ENCODE measurements at regions not wholly inside any gene's neighbourhood (a gene's known extent, or its start where the extent isn't known, plus 50 kb on each side); places are given as distances from the start of the nearest gene placed in this dataset.
"Not testable (repeated sequence)": the region's sequence is repeated elsewhere in the genome, so short reads cannot be mapped to it uniquely, and the experiment has no call there.

GRCh38 chr11:11735586-11735985, 106.2 kb upstream of the USP47 start:
- no peak overlapping the region for H3K4me3 ChIP-seq (ENCODE audit: low read length)
- H3K27ac ChIP-seq (ENCODE audit: low read length), result no peak overlapping the region
- H3K4me1 ChIP-seq (ENCODE audit: control insufficient read depth, low read depth, low read length), result peaks cover 17% of the 10 kb centered on the region
- no peaks in the 10 kb centered on the region for H3K36me3 ChIP-seq (ENCODE audit: control insufficient read depth, low read depth, low read length)
- H3K27me3 ChIP-seq (ENCODE audit: control insufficient read depth, insufficient read depth, low read length), result no peaks in the 10 kb centered on the region
- H3K9ac ChIP-seq (ENCODE audit: low read length), result no peak overlapping the region
- no peaks in the 10 kb centered on the region for H3K9me3 ChIP-seq (ENCODE audit: control insufficient read depth, low read depth, low read length)

DNA sequence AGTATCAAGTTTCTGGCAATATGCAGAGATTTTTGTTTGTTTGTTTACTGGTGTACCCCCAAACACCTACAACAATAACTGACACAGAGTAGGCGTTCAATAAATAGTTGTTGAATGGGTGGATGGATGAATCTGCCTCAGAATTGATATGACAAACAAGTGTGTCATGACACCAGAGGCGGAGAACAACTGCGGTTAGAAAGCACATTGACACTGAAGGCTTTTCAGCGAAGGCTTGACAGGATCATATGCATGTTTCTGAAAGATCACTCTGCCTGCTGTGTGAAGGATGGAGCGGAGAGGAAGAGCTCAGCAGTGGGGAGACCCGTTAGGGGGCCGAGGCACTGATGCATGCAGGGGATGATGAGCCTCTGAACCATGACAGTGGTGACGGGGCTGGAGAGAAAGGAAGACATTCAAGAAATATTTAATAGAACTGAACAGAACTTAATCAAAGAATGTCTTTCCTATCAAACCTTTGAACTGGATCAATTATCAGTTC, 108.5 kb upstream of the USP47 start:
- Histone ChIP-seq H3K27ac (ENCODE audit: low read length) (no peak overlapping the region), H3K4me1 (ENCODE audit: control insufficient read depth, low read depth, low read length) (peaks cover 17% of the 10 kb centered on the region), H3K36me3 (ENCODE audit: control insufficient read depth, low read depth, low read length) (no peaks in the 10 kb centered on the region), H3K9me3 (ENCODE audit: control insufficient read depth, low read depth, low read length) (no peaks in the 10 kb centered on the region), H3K4me3 (ENCODE audit: low read length) (no peak overlapping the region), H3K9ac (ENCODE audit: low read length) (no peak overlapping the region), H3K27me3 (ENCODE audit: control insufficient read depth, insufficient read depth, low read length) (no peaks in the 10 kb centered on the region)

GRCh38 chr11:11732116-11732515, 109.7 kb upstream of the USP47 start:
- no peak overlapping the region for H3K4me3 ChIP-seq (ENCODE audit: low read length)
- H3K9me3 ChIP-seq (ENCODE audit: control insufficient read depth, low read depth, low read length), result no peaks in the 10 kb centered on the region
- H3K27me3 ChIP-seq (ENCODE audit: control insufficient read depth, insufficient read depth, low read length), result no peaks in the 10 kb centered on the region
- H3K4me1 ChIP-seq (ENCODE audit: control insufficient read depth, low read depth, low read length), result peaks cover 17% of the 10 kb centered on the region
- no peak overlapping the region for H3K27ac ChIP-seq (ENCODE audit: low read length)
- no peaks in the 10 kb centered on the region for H3K36me3 ChIP-seq (ENCODE audit: control insufficient read depth, low read depth, low read length)
- no peak overlapping the region for H3K9ac ChIP-seq (ENCODE audit: low read length)

DNA sequence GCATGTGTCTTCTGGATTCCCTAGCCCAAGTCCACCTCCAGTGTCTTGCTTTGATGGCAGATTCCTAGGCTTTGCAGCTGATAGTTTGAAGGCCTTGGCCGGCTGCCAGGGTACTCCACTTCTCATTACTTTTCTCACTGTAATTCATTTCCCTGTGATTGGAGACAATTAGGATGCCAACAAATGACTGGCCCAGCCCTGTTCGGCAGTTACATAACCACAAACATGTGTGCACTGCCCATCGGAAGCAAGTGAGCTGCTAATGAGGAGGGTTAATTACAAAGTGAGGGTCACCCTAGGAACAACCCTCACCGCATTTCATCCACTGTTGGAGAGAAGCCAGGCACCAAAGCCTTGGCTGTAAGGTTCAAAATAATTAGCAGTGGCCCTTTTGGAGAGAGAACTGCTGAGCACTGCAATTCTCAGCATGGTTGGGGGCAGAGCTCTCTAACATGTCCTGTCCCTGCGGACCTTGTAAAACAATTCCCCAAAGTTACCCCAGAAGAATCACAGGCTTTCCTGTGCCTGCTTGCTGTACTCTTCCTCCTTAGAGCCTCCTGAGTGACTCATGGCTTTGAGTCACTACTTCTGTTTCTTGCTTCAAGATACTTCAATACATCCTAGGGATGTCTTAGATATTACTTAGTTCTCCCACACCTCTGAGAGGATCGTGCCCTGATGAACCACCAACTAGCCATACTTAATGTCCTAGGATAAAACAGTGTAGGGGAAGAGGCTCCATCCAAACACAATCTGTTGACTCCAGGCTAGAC, 109.7 kb upstream of the GALNT18 start:
- Histone ChIP-seq H3K4me1 (ENCODE audit: control insufficient read depth, low read depth, low read length) (peaks cover 17% of the 10 kb centered on the region), H3K9me3 (ENCODE audit: control insufficient read depth, low read depth, low read length) (no peaks in the 10 kb centered on the region), H3K27me3 (ENCODE audit: control insufficient read depth, insufficient read depth, low read length) (no peaks in the 10 kb centered on the region), H3K27ac (ENCODE audit: low read length) (no peak overlapping the region), H3K36me3 (ENCODE audit: control insufficient read depth, low read depth, low read length) (no peaks in the 10 kb centered on the region), H3K4me3 (ENCODE audit: low read length) (no peak overlapping the region), H3K9ac (ENCODE audit: low read length) (no peak overlapping the region)

GRCh38 chr11:11728386-11728785, 106.6 kb upstream of the GALNT18 start:
- Histone ChIP-seq H3K9me3 (ENCODE audit: control insufficient read depth, low read depth, low read length) (no peaks in the 10 kb centered on the region), H3K9ac (ENCODE audit: low read length) (no peak overlapping the region), H3K27me3 (ENCODE audit: control insufficient read depth, insufficient read depth, low read length) (no peaks in the 10 kb centered on the region), H3K4me3 (ENCODE audit: low read length) (no peak overlapping the region), H3K27ac (ENCODE audit: low read length) (no peak overlapping the region), H3K4me1 (ENCODE audit: control insufficient read depth, low read depth, low read length) (peaks cover under 1% of the 10 kb centered on the region), H3K36me3 (ENCODE audit: control insufficient read depth, low read depth, low read length) (no peaks in the 10 kb centered on the region)

DNA sequence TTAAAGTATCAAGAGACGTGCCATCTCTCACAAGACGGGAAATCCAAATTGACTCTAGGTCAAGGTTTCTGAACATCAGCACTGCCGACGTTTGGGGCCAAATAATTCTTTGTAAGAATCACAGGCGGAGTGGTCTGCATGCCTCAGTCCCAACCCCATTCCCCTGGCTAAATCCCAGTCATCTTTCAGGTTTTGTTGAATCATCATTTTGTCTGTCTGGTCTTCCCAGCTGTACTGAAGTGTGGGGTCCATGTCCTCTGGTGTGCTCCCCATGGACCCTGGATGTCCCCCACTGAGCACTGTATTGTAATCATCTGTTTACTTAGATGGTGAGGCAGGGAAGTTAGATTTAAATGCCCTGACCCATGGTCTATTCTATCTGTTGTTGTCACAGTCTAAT, 103.6 kb upstream of the GALNT18 start:
- no peaks in the 10 kb centered on the region for H3K4me1 ChIP-seq (ENCODE audit: control insufficient read depth, low read depth, low read length)
- no peak overlapping the region for H3K27ac ChIP-seq (ENCODE audit: low read length)
- H3K4me3 ChIP-seq (ENCODE audit: low read length), result no peak overlapping the region
- H3K36me3 ChIP-seq (ENCODE audit: control insufficient read depth, low read depth, low read length), result no peaks in the 10 kb centered on the region
- H3K27me3 ChIP-seq (ENCODE audit: control insufficient read depth, insufficient read depth, low read length), result no peaks in the 10 kb centered on the region
- H3K9ac ChIP-seq (ENCODE audit: low read length), result no peak overlapping the region
- no peaks in the 10 kb centered on the region for H3K9me3 ChIP-seq (ENCODE audit: control insufficient read depth, low read depth, low read length)

- H3K9ac ChIP-seq (ENCODE audit: low read length), result no peak overlapping the region
Measured at GRCh38 chr11:11724994-11725393, 103.2 kb upstream of the GALNT18 start.

DNA sequence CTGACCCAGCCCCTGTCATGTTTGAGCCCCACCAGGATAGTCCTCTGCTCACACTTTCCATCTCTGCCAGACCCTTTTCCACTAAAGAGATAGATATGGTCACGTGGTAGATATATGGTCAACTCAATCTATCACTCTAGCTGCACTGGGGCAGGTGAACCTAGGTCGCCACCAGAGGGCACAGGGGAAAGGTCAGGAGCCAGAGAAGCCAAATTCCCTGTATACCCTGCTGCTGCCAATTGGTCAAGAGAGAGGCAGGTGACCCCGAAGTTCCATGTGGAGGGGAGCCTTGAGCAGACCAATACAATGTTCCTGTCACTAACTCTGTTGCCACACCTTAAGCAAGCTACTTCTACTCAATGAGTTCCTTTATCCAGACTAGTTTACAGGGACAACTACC, 101.1 kb upstream of the GALNT18 start:
- H3K9ac ChIP-seq (ENCODE audit: low read length), result no peak overlapping the region
- H3K4me3 ChIP-seq (ENCODE audit: low read length), result no peak overlapping the region
- H3K9me3 ChIP-seq (ENCODE audit: control insufficient read depth, low read depth, low read length), result no peaks in the 10 kb centered on the region
- H3K36me3 ChIP-seq (ENCODE audit: control insufficient read depth, low read depth, low read length), result no peaks in the 10 kb centered on the region
- H3K27me3 ChIP-seq (ENCODE audit: control insufficient read depth, insufficient read depth, low read length), result no peaks in the 10 kb centered on the region
- no peak overlapping the region for H3K27ac ChIP-seq (ENCODE audit: low read length)
- no peaks in the 10 kb centered on the region for H3K4me1 ChIP-seq (ENCODE audit: control insufficient read depth, low read depth, low read length)

More at GRCh38 chr11:11724994-11725393, 103.2 kb upstream of the GALNT18 start:
- Histone ChIP-seq H3K27me3 (ENCODE audit: control insufficient read depth, insufficient read depth, low read length) (no peaks in the 10 kb centered on the region), H3K4me1 (ENCODE audit: control insufficient read depth, low read depth, low read length) (no peaks in the 10 kb centered on the region), H3K4me3 (ENCODE audit: low read length) (no peak overlapping the region), H3K27ac (ENCODE audit: low read length) (no peak overlapping the region), H3K9me3 (ENCODE audit: control insufficient read depth, low read depth, low read length) (no peaks in the 10 kb centered on the region), H3K36me3 (ENCODE audit: control insufficient read depth, low read depth, low read length) (no peaks in the 10 kb centered on the region)

DNA sequence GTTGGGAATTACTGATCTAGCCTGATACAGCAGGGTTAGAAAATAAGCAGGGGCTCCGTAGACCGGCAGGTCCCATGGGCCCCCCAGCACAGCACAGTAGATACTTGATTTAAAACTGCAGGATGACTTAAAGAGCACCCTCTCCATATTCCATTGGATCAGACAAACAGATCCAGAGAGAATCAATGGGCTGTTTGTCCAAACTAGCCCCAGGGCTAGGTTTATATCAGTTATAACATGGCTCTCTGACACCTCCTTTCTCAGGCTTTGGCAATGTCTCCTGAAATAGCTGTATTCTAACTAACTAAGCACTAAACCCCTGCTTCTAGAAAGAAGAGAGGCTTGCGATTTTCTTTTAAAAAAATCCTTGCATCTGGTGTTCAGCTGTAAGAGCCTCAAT, 100.4 kb upstream of the GALNT18 start:
- H3K9me3 ChIP-seq (ENCODE audit: control insufficient read depth, low read depth, low read length), result peaks cover 5% of the 10 kb centered on the region
- H3K36me3 ChIP-seq (ENCODE audit: control insufficient read depth, low read depth, low read length), result no peaks in the 10 kb centered on the region
- no peaks in the 10 kb centered on the region for H3K4me1 ChIP-seq (ENCODE audit: control insufficient read depth, low read depth, low read length)
- H3K4me3 ChIP-seq (ENCODE audit: low read length), result no peak overlapping the region
- no peaks in the 10 kb centered on the region for H3K27me3 ChIP-seq (ENCODE audit: control insufficient read depth, insufficient read depth, low read length)
- no peak overlapping the region for H3K27ac ChIP-seq (ENCODE audit: low read length)
- no peak overlapping the region for H3K9ac ChIP-seq (ENCODE audit: low read length)

DNA sequence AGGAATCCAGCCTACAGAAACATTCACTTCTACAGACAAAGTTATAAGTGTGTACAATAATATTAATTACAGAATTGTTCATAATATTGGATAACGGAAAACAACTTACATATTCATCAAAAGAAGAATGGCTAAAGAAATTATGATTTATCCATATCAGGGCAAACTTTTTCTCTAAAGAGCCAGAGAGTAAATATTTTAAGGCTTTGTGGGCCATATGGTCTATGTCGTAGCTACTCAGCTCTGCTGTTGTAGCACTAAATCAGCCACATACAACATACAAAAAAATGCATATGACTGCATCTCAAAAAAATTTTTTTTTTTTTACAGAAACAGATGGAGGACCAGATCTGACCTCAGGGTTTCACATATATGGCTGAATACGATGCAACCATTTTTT, 96.7 kb upstream of the GALNT18 start:
- H3K9me3 ChIP-seq (ENCODE audit: control insufficient read depth, low read depth, low read length), result peaks cover 8% of the 10 kb centered on the region
- no peak overlapping the region for H3K9ac ChIP-seq (ENCODE audit: low read length)
- H3K4me3 ChIP-seq (ENCODE audit: low read length), result no peak overlapping the region
- no peak overlapping the region for H3K27ac ChIP-seq (ENCODE audit: low read length)
- H3K4me1 ChIP-seq (ENCODE audit: control insufficient read depth, low read depth, low read length), result no peaks in the 10 kb centered on the region
- no peaks in the 10 kb centered on the region for H3K36me3 ChIP-seq (ENCODE audit: control insufficient read depth, low read depth, low read length)
- no peaks in the 10 kb centered on the region for H3K27me3 ChIP-seq (ENCODE audit: control insufficient read depth, insufficient read depth, low read length)

GRCh38 chr11:11717064-11717725, 95.4 kb upstream of the GALNT18 start:
- Histone ChIP-seq H3K4me3 (ENCODE audit: low read length) (no peak overlapping the region), H3K9me3 (ENCODE audit: control insufficient read depth, low read depth, low read length) (peaks cover 8% of the 10 kb centered on the region), H3K4me1 (ENCODE audit: control insufficient read depth, low read depth, low read length) (no peaks in the 10 kb centered on the region), H3K27me3 (ENCODE audit: control insufficient read depth, insufficient read depth, low read length) (no peaks in the 10 kb centered on the region), H3K9ac (ENCODE audit: low read length) (no peak overlapping the region), H3K27ac (ENCODE audit: low read length) (no peak overlapping the region), H3K36me3 (ENCODE audit: control insufficient read depth, low read depth, low read length) (no peaks in the 10 kb centered on the region)

DNA sequence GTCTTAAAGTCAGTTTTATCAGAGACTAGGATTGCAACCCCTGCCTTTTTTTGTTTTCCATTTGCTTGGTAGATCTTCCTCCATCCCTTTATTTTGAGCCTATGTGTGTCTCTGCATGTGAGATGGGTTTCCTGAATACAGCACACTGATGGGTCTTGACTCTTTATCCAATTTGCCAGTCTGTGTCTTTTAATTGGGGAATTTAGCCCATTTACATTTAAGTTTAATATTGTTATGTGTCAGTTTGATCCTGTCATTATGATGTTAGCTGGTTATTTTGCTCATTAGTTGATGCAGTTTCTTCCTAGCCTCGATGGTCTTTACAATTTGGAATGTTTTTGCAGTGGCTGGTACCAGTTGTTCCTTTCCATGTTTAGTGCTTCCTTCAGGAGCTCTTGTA, 93.3 kb upstream of the GALNT18 start:
- not testable (repeated sequence) for H3K27ac ChIP-seq (ENCODE audit: low read length); H3K4me3 ChIP-seq (ENCODE audit: low read length); H3K4me1 ChIP-seq (ENCODE audit: control insufficient read depth, low read depth, low read length); H3K9ac ChIP-seq (ENCODE audit: low read length); H3K36me3 ChIP-seq (ENCODE audit: control insufficient read depth, low read depth, low read length); H3K27me3 ChIP-seq (ENCODE audit: control insufficient read depth, insufficient read depth, low read length); H3K9me3 ChIP-seq (ENCODE audit: control insufficient read depth, low read depth, low read length)
